Common myeloid progenitor, CD34-positive (primary cell): ENCODE measurements at regions not wholly inside any gene's neighbourhood (a gene's known extent, or its start where the extent isn't known, plus 50 kb on each side); places are given as distances from the start of the nearest gene placed in this dataset.
"Not testable (repeated sequence)": the region's sequence is repeated elsewhere in the genome, so short reads cannot be mapped to it uniquely, and the experiment has no call there.

ENCODE experiments used
- CTCF ChIA-PET: fragments of 350-600 bp; sonication (Branson Sonifier 250); formaldehyde crosslinking; loops from one replicate; lab custom pipeline; 2021; ENCODE audit warnings: antibody characterized with exemption; lab: Charles Lee
- POLR2A ChIA-PET: fragments of 350-600 bp; sonication (Branson Sonifier 250); formaldehyde crosslinking; loops from one replicate; lab custom pipeline; 2021; ENCODE audit warnings: antibody characterized with exemption; lab: Charles Lee
- DNase-seq, 3 donors: peaks; one replicate each; pipeline versions ENCODE4 v3.0.0 to v3.0.0-alpha.2; 2013
- H3K27ac ChIP-seq, 2 experiments: 1 replicate in 1 of 2; 2 replicates in 1 of 2; pipeline ENCODE4 v1.7.0; 2013; ENCODE audit warnings: inconsistent platforms in 2 of 2, low read length in 2 of 2, mild to moderate bottlenecking in 2 of 2, low read depth in 1 of 2, moderate library complexity in 1 of 2; ENCODE audit not compliant: severe bottlenecking in 2 of 2, insufficient read depth in 1 of 2, poor library complexity in 1 of 2
- H3K27me3 ChIP-seq, 5 experiments: replicated peaks in 2 of 5; 1 replicate in 3 of 5; 2 replicates in 2 of 5; pipeline versions ENCODE4 v1.6.1 to v1.7.0; 2013; ENCODE audit warnings: low read length in 4 of 5, mild to moderate bottlenecking in 2 of 5, moderate library complexity in 2 of 5, inconsistent platforms in 1 of 5; ENCODE audit not compliant: insufficient read depth in 5 of 5, control insufficient read depth in 4 of 5
- H3K36me3 ChIP-seq, 4 experiments: 1 replicate in 2 of 4; 2 replicates in 2 of 4; pipeline versions ENCODE4 v1.6.1 to v1.7.0; 2013; ENCODE audit warnings: low read length in 3 of 4, control low read depth in 1 of 4, mild to moderate bottlenecking in 1 of 4; ENCODE audit not compliant: control insufficient read depth in 4 of 4, insufficient read depth in 4 of 4
- H3K4me1 ChIP-seq, 4 experiments: 1 replicate in 3 of 4; 2 replicates in 1 of 4; pipeline versions ENCODE4 v1.6.1 to v1.7.1; 2013; ENCODE audit warnings: low read length in 3 of 4, mild to moderate bottlenecking in 3 of 4, control low read depth in 1 of 4, inconsistent platforms in 1 of 4, moderate library complexity in 1 of 4; ENCODE audit not compliant: control insufficient read depth in 4 of 4, insufficient read depth in 4 of 4; ENCODE audit errors: control extremely low read depth in 1 of 4
- H3K4me3 ChIP-seq, 7 experiments: 1 replicate in 4 of 7; 2 replicates in 3 of 7; pipeline versions ENCODE4 v1.5.1 to v1.7.0; 2013; ENCODE audit warnings: mild to moderate bottlenecking in 7 of 7, low read length in 6 of 7, moderate library complexity in 6 of 7, inconsistent platforms in 2 of 7, low read depth in 2 of 7, control low read depth in 1 of 7; ENCODE audit not compliant: insufficient read depth in 4 of 7, control insufficient read depth in 1 of 7; ENCODE audit errors: extremely low read depth in 1 of 7
- H3K9me3 ChIP-seq, 5 experiments: 1 replicate in 4 of 5; 2 replicates in 1 of 5; pipeline versions ENCODE4 v1.6.1 to v1.7.1; 2013; ENCODE audit warnings: low read length in 4 of 5, mild to moderate bottlenecking in 2 of 5, inconsistent platforms in 1 of 5, low read depth in 1 of 5, moderate library complexity in 1 of 5; ENCODE audit not compliant: control insufficient read depth in 4 of 5, insufficient read depth in 2 of 5; ENCODE audit errors: control extremely low read depth in 1 of 5
- WGBS: methylation state at CpG from one replicate; pipeline ENCODE4 v1.1.5; 2013; ENCODE audit not compliant: insufficient coverage; 5-methylcytosine and 5-hydroxymethylcytosine counted together

GRCh38 chr16:21517263-21517662 is 82.1 kb upstream of the METTL9 start:
- POLR2A ChIA-PET, DNase-seq, CTCF ChIA-PET, H3K36me3 ChIP-seq, H3K9me3 ChIP-seq, H3K27me3 ChIP-seq, H3K27ac ChIP-seq, H3K4me3 ChIP-seq: not testable (repeated sequence)
- WGBS, result 88% methylated on average over 7 of the region's 10 CpGs
- peaks cover 0 to 24% (median 17%) of the 10 kb centered on the region in 4 experiments for H3K4me1 ChIP-seq

GRCh38 chr16:21519361-21520133 is 79.8 kb upstream of the METTL9 start:
- H3K27ac ChIP-seq, result peak overlapping the region in 1 of 2 experiments; percentile 76
- DNase-seq, H3K27me3 ChIP-seq, CTCF ChIA-PET, H3K36me3 ChIP-seq, H3K9me3 ChIP-seq: not testable (repeated sequence)
- H3K4me3 ChIP-seq, result peak overlapping the region; percentile 72 to 93 (median 81)
- WGBS, result 1% methylated on average over 18 of the region's 52 CpGs
- POLR2A ChIA-PET, result interaction anchor here (1.2 kb wide), 1 partner anchor 34 kb away, joined by 4 read pairs; no protein-coding TSS in a partner anchor
- peaks cover 0 to 14% (median 12%) of the 10 kb centered on the region in 4 experiments for H3K4me1 ChIP-seq

- H3K9me3 ChIP-seq, CTCF ChIA-PET, H3K27me3 ChIP-seq, H3K36me3 ChIP-seq: not testable (repeated sequence)
- under 1% methylated on average over 80 of the region's 101 CpGs for WGBS
- peak overlapping the region; percentile 68 to 88 for H3K27ac ChIP-seq
- POLR2A ChIA-PET, result interaction anchor here (1.2 kb wide), 1 partner anchor 34 kb away, joined by 4 read pairs; no protein-coding TSS in a partner anchor
- peak overlapping the region; percentile 54 to 93 (median 81) for H3K4me3 ChIP-seq
- peaks cover 0 to 14% (median 11%) of the 10 kb centered on the region in 4 experiments for H3K4me1 ChIP-seq
- peak; percentile 93 to 98 (median 97) for DNase-seq
Measured at GRCh38 chr16:21520134-21521047, 79.0 kb upstream of the METTL9 start.

GRCh38 chr16:21521048-21521389 is 78.4 kb upstream of the METTL9 start:
- DNase-seq, H3K4me3 ChIP-seq, H3K9me3 ChIP-seq, H3K27me3 ChIP-seq, H3K27ac ChIP-seq, CTCF ChIA-PET, POLR2A ChIA-PET, H3K36me3 ChIP-seq: not testable (repeated sequence)
- peaks cover 0 to 19% (median 13%) of the 10 kb centered on the region in 4 experiments for H3K4me1 ChIP-seq
- 91% methylated on average over 5 of the region's 8 CpGs for WGBS

GRCh38 chr16:21521390-21522143 is 77.8 kb upstream of the METTL9 start:
- POLR2A ChIA-PET, result not testable (repeated sequence)

GRCh38 chr16:21522846-21523245 is 76.5 kb upstream of the METTL9 start:
- H3K4me3 ChIP-seq, H3K27me3 ChIP-seq, CTCF ChIA-PET, POLR2A ChIA-PET, DNase-seq, H3K9me3 ChIP-seq, H3K36me3 ChIP-seq, H3K27ac ChIP-seq: not testable (repeated sequence)
- 98% methylated on average over 15 of the region's 20 CpGs for WGBS
- H3K4me1 ChIP-seq, result peaks cover 0 to 23% (median 12%) of the 10 kb centered on the region in 4 experiments

More at GRCh38 chr16:21521390-21522143, 77.8 kb upstream of the METTL9 start:
- H3K27ac ChIP-seq, CTCF ChIA-PET, DNase-seq, H3K27me3 ChIP-seq, H3K4me3 ChIP-seq, H3K36me3 ChIP-seq, H3K9me3 ChIP-seq: not testable (repeated sequence)
- peaks cover 0 to 21% (median 13%) of the 10 kb centered on the region in 4 experiments for H3K4me1 ChIP-seq
- 97% methylated on average over 17 of the region's 24 CpGs for WGBS
